ENCODE measurements at regions not wholly inside any gene's neighbourhood (a gene's known extent, or its start where the extent isn't known, plus 50 kb on each side); places are given as distances from the start of the nearest gene placed in this dataset.

GRCh38 chr7:106517508-106517907 is 143.4 kb downstream of the CCDC71L start:
- no peak overlapping the region for H2AFZ ChIP-seq (ENCODE audit: insufficient read depth, low read length, poor library complexity)
- H2AK5ac ChIP-seq (ENCODE audit: low read length) = no peak overlapping the region
- no peak overlapping the region for H3K18ac ChIP-seq (ENCODE audit: low read length)
- H3K23ac ChIP-seq (ENCODE audit: low read length) = no peak overlapping the region
- no peak for DNase-seq
- H3K4ac ChIP-seq (ENCODE audit: low read depth, low read length) = no peak overlapping the region
- no peaks in the 10 kb centered on the region for H3K27me3 ChIP-seq (ENCODE audit: insufficient read depth, low read length)
- no CpG with 5 or more reads among the region's 4 CpGs for WGBS (ENCODE audit: extremely low coverage, insufficient coverage, insufficient read length)
- no peaks in the 10 kb centered on the region for H3K36me3 ChIP-seq (ENCODE audit: control insufficient read depth in 1 of 2, insufficient read depth in 2 of 2, low read length in 2 of 2)
- no peak overlapping the region for H3K4me3 ChIP-seq (ENCODE audit: low read depth, low read length)
- H4K8ac ChIP-seq (ENCODE audit: low read depth, low read length) = no peak overlapping the region
- no peak overlapping the region for H2BK5ac ChIP-seq (ENCODE audit: low read depth, low read length, poor library complexity)
- H4K12ac ChIP-seq (ENCODE audit: low read depth, low read length) = no peak overlapping the region
- no peak overlapping the region for H3K4me2 ChIP-seq (ENCODE audit: low read length)
- H3K14ac ChIP-seq (ENCODE audit: low read length) = no peak overlapping the region
- no peaks in the 10 kb centered on the region for H3K9me3 ChIP-seq (ENCODE audit: insufficient read depth, low read depth, low read length)
- H3K27ac ChIP-seq (ENCODE audit: low read depth, low read length) = no peak overlapping the region
- no peak overlapping the region for H2BK12ac ChIP-seq (ENCODE audit: low read length)
- no peaks in the 10 kb centered on the region for H3K4me1 ChIP-seq (ENCODE audit: control insufficient read depth in 1 of 2, insufficient read depth in 2 of 2, low read length in 2 of 2)
- no peak overlapping the region for H2BK120ac ChIP-seq (ENCODE audit: insufficient read depth, low read length, poor library complexity)
- H3K9ac ChIP-seq (ENCODE audit: low read length) = no peak overlapping the region
- no peak overlapping the region for H4K91ac ChIP-seq (ENCODE audit: low read depth, low read length)
- H3K79me1 ChIP-seq (ENCODE audit: low read length) = no peaks in the 10 kb centered on the region
- no peaks in the 10 kb centered on the region for H3K79me2 ChIP-seq (ENCODE audit: control insufficient read depth, insufficient read depth, low read length, poor library complexity)

- Histone ChIP-seq H3K4me3 (ENCODE audit: low read depth, low read length) (no peak overlapping the region), H2BK12ac (ENCODE audit: low read length) (no peak overlapping the region), H4K12ac (ENCODE audit: low read depth, low read length) (no peak overlapping the region), H3K9ac (ENCODE audit: low read length) (no peak overlapping the region), H4K8ac (ENCODE audit: low read depth, low read length) (no peak overlapping the region), H3K4me1 (ENCODE audit: control insufficient read depth in 1 of 2, insufficient read depth in 2 of 2, low read length in 2 of 2) (no peaks in the 10 kb centered on the region), H2BK120ac (ENCODE audit: insufficient read depth, low read length, poor library complexity) (no peak overlapping the region), H2AK5ac (ENCODE audit: low read length) (no peak overlapping the region), H3K14ac (ENCODE audit: low read length) (no peak overlapping the region), H3K79me1 (ENCODE audit: low read length) (no peaks in the 10 kb centered on the region), H3K23ac (ENCODE audit: low read length) (no peak overlapping the region), H3K4ac (ENCODE audit: low read depth, low read length) (no peak overlapping the region), H3K27ac (ENCODE audit: low read depth, low read length) (no peak overlapping the region), H4K91ac (ENCODE audit: low read depth, low read length) (no peak overlapping the region), H2BK5ac (ENCODE audit: low read depth, low read length, poor library complexity) (no peak overlapping the region), H3K18ac (ENCODE audit: low read length) (no peak overlapping the region), H3K9me3 (ENCODE audit: insufficient read depth, low read depth, low read length) (no peaks in the 10 kb centered on the region), H3K4me2 (ENCODE audit: low read length) (no peak overlapping the region), H3K27me3 (ENCODE audit: insufficient read depth, low read length) (no peaks in the 10 kb centered on the region), H3K79me2 (ENCODE audit: control insufficient read depth, insufficient read depth, low read length, poor library complexity) (no peaks in the 10 kb centered on the region), H3K36me3 (ENCODE audit: control insufficient read depth in 1 of 2, insufficient read depth in 2 of 2, low read length in 2 of 2) (no peaks in the 10 kb centered on the region), H2AFZ (ENCODE audit: insufficient read depth, low read length, poor library complexity) (no peak overlapping the region)
- DNase-seq = no peak
- WGBS (ENCODE audit: extremely low coverage, insufficient coverage, insufficient read length) = no CpG with 5 or more reads among the region's 3 CpGs
These were observed 145.6 kb downstream of the CCDC71L start for GRCh38 chr7:106515321-106515720.

- Histone ChIP-seq H3K27me3 (ENCODE audit: insufficient read depth, low read length) (no peaks in the 10 kb centered on the region), H3K18ac (ENCODE audit: low read length) (no peak overlapping the region), H3K4me2 (ENCODE audit: low read length) (no peak overlapping the region), H3K4me1 (ENCODE audit: control insufficient read depth in 1 of 2, insufficient read depth in 2 of 2, low read length in 2 of 2) (no peaks in the 10 kb centered on the region), H3K9ac (ENCODE audit: low read length) (no peak overlapping the region), H4K8ac (ENCODE audit: low read depth, low read length) (no peak overlapping the region), H2AK5ac (ENCODE audit: low read length) (no peak overlapping the region), H3K23ac (ENCODE audit: low read length) (no peak overlapping the region), H4K91ac (ENCODE audit: low read depth, low read length) (no peak overlapping the region), H2BK120ac (ENCODE audit: insufficient read depth, low read length, poor library complexity) (no peak overlapping the region), H3K4me3 (ENCODE audit: low read depth, low read length) (no peak overlapping the region), H3K9me3 (ENCODE audit: insufficient read depth, low read depth, low read length) (no peaks in the 10 kb centered on the region), H2BK5ac (ENCODE audit: low read depth, low read length, poor library complexity) (no peak overlapping the region), H2BK12ac (ENCODE audit: low read length) (no peak overlapping the region), H3K79me1 (ENCODE audit: low read length) (no peaks in the 10 kb centered on the region), H3K36me3 (ENCODE audit: control insufficient read depth in 1 of 2, insufficient read depth in 2 of 2, low read length in 2 of 2) (no peaks in the 10 kb centered on the region), H3K79me2 (ENCODE audit: control insufficient read depth, insufficient read depth, low read length, poor library complexity) (no peaks in the 10 kb centered on the region), H3K27ac (ENCODE audit: low read depth, low read length) (no peak overlapping the region), H4K12ac (ENCODE audit: low read depth, low read length) (no peak overlapping the region), H2AFZ (ENCODE audit: insufficient read depth, low read length, poor library complexity) (no peak overlapping the region), H3K14ac (ENCODE audit: low read length) (no peak overlapping the region), H3K4ac (ENCODE audit: low read depth, low read length) (no peak overlapping the region)
- DNase-seq = no peak
- no CpG with 5 or more reads among the region's 3 CpGs for WGBS (ENCODE audit: extremely low coverage, insufficient coverage, insufficient read length)
These were observed 146.1 kb downstream of the CCDC71L start for GRCh38 chr7:106514881-106515280.

- no peak for DNase-seq
- no peak overlapping the region for H3K4me3 ChIP-seq (ENCODE audit: low read depth, low read length)
- no peak overlapping the region for H2BK120ac ChIP-seq (ENCODE audit: insufficient read depth, low read length, poor library complexity)
- H3K36me3 ChIP-seq (ENCODE audit: control insufficient read depth in 1 of 2, insufficient read depth in 2 of 2, low read length in 2 of 2) = no peaks in the 10 kb centered on the region
- no peak overlapping the region for H3K4me2 ChIP-seq (ENCODE audit: low read length)
- H3K27me3 ChIP-seq (ENCODE audit: insufficient read depth, low read length) = no peaks in the 10 kb centered on the region
- no peak overlapping the region for H3K18ac ChIP-seq (ENCODE audit: low read length)
- no peak overlapping the region for H4K12ac ChIP-seq (ENCODE audit: low read depth, low read length)
- H3K79me1 ChIP-seq (ENCODE audit: low read length) = no peaks in the 10 kb centered on the region
- H3K9me3 ChIP-seq (ENCODE audit: insufficient read depth, low read depth, low read length) = peaks cover 2% of the 10 kb centered on the region
- no peak overlapping the region for H4K8ac ChIP-seq (ENCODE audit: low read depth, low read length)
- no peaks in the 10 kb centered on the region for H3K79me2 ChIP-seq (ENCODE audit: control insufficient read depth, insufficient read depth, low read length, poor library complexity)
- no peak overlapping the region for H3K9ac ChIP-seq (ENCODE audit: low read length)
- no peak overlapping the region for H3K14ac ChIP-seq (ENCODE audit: low read length)
- no peak overlapping the region for H2BK12ac ChIP-seq (ENCODE audit: low read length)
- H2BK5ac ChIP-seq (ENCODE audit: low read depth, low read length, poor library complexity) = no peak overlapping the region
- no peak overlapping the region for H2AFZ ChIP-seq (ENCODE audit: insufficient read depth, low read length, poor library complexity)
- no CpG with 5 or more reads among the region's 2 CpGs for WGBS (ENCODE audit: extremely low coverage, insufficient coverage, insufficient read length)
- no peak overlapping the region for H3K4ac ChIP-seq (ENCODE audit: low read depth, low read length)
- H2AK5ac ChIP-seq (ENCODE audit: low read length) = no peak overlapping the region
- no peaks in the 10 kb centered on the region for H3K4me1 ChIP-seq (ENCODE audit: control insufficient read depth in 1 of 2, insufficient read depth in 2 of 2, low read length in 2 of 2)
- H3K27ac ChIP-seq (ENCODE audit: low read depth, low read length) = no peak overlapping the region
- no peak overlapping the region for H4K91ac ChIP-seq (ENCODE audit: low read depth, low read length)
- H3K23ac ChIP-seq (ENCODE audit: low read length) = no peak overlapping the region
These were observed 148.7 kb downstream of the CCDC71L start for GRCh38 chr7:106512217-106512616.
